Calu3 (cell line): ENCODE measurements at regions not wholly inside any gene's neighbourhood (a gene's known extent, or its start where the extent isn't known, plus 50 kb on each side); places are given as distances from the start of the nearest gene placed in this dataset.

Experiments
- BruUV-seq: library from RNA; stranded (reverse); fragments of 400-500 nt; replicated peaks from 2 replicates; lab custom pipeline; 2021; lab: Mats Ljungman, UMichigan
- CTCF ChIA-PET: fragments of 300-600 bp; sonication (Branson Sonifier 250); formaldehyde crosslinking; loops from one replicate; lab custom pipeline; 2022; ENCODE audit warnings: antibody characterized with exemption; lab: Charles Lee
- DNase-seq: peaks from one replicate; pipeline ENCODE4 v3.0.0; 2022
- H3K27ac Mint-ChIP-seq: one replicate; pipeline ENCODE4 v1.8.0; 2022; ENCODE audit warnings: mixed read lengths; ENCODE audit not compliant: unreplicated experiment
- H3K27me3 Mint-ChIP-seq: one replicate; pipeline ENCODE4 v1.8.0; 2022; ENCODE audit warnings: mixed read lengths; ENCODE audit not compliant: unreplicated experiment
- H3K36me3 Mint-ChIP-seq: one replicate; pipeline ENCODE4 v1.8.0; 2022; ENCODE audit warnings: mild to moderate bottlenecking, moderate library complexity, mixed read lengths; ENCODE audit not compliant: insufficient read depth, unreplicated experiment
- H3K4me1 Mint-ChIP-seq: one replicate; pipeline ENCODE4 v1.8.0; 2022; ENCODE audit warnings: mild to moderate bottlenecking, low read depth, mixed read lengths; ENCODE audit not compliant: unreplicated experiment
- H3K4me3 Mint-ChIP-seq: one replicate; pipeline ENCODE4 v1.8.0; 2022; ENCODE audit warnings: mild to moderate bottlenecking, low read depth, moderate library complexity, mixed read lengths; ENCODE audit not compliant: unreplicated experiment
- H3K9me3 Mint-ChIP-seq: one replicate; pipeline ENCODE4 v1.8.0; 2022; ENCODE audit warnings: low read depth, mixed read lengths; ENCODE audit not compliant: unreplicated experiment
- intact Hi-C: fragments of 100-400 bp; cut with micrococcal nuclease; formaldehyde crosslinking; loops from one replicate; pipeline ENCODE4 v1.10.0; 2022; ENCODE audit not compliant: unreplicated experiment
- TF ChIP-seq, protein P1 (sequence below): fragments of 200-600 bp; IDR thresholded peaks from one replicate; pipeline ENCODE4 v1.8.0; 2022; ENCODE audit warnings: antibody characterized with exemption; ENCODE audit not compliant: unreplicated experiment

- Mint-ChIP-seq H3K9me3 (no peaks in the 10 kb centered on the region), H3K27ac (no peak overlapping the region), H3K4me3 (no peak overlapping the region), H3K4me1 (no peaks in the 10 kb centered on the region), H3K36me3 (no peaks in the 10 kb centered on the region), H3K27me3 (peaks cover 15% of the 10 kb centered on the region)
- TF ChIP-seq, protein P1, sequence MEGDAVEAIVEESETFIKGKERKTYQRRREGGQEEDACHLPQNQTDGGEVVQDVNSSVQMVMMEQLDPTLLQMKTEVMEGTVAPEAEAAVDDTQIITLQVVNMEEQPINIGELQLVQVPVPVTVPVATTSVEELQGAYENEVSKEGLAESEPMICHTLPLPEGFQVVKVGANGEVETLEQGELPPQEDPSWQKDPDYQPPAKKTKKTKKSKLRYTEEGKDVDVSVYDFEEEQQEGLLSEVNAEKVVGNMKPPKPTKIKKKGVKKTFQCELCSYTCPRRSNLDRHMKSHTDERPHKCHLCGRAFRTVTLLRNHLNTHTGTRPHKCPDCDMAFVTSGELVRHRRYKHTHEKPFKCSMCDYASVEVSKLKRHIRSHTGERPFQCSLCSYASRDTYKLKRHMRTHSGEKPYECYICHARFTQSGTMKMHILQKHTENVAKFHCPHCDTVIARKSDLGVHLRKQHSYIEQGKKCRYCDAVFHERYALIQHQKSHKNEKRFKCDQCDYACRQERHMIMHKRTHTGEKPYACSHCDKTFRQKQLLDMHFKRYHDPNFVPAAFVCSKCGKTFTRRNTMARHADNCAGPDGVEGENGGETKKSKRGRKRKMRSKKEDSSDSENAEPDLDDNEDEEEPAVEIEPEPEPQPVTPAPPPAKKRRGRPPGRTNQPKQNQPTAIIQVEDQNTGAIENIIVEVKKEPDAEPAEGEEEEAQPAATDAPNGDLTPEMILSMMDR: no peak
- CTCF ChIA-PET: no interaction called here
- intact Hi-C loops: no loop called here
- no peak for DNase-seq
- no TSS peak for BruUV-seq
These were observed 167.0 kb upstream of the RPL34 start for GRCh38 chr4:108453366-108453765.

- no peak overlapping the region for H3K27ac Mint-ChIP-seq
- CTCF ChIA-PET: no interaction called here
These were observed 170.0 kb upstream of the RPL34 start for GRCh38 chr4:108450236-108450898.

DNA sequence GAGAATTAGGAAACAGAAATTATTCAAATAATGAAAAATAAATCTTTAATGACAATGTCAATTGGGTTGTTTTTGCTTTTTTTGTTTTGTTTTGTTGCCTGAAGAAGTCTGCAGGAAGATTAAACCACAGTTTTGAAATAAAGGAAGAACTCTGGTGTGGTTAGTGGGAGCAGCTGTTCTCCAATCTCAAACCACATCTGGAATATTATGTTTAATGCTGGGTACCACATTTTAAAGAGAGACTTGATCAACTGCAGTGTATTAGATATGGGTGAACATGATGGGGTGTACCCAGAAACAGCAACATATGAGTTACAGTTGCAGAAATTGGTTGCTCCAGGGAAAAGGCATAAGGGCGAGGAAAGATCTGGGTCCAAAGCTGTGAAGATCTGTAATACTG is 171.2 kb upstream of the RPL34 start:
- Mint-ChIP-seq H3K27me3 (no peaks in the 10 kb centered on the region), H3K4me1 (peaks cover 10% of the 10 kb centered on the region), H3K27ac (no peak overlapping the region), H3K9me3 (no peaks in the 10 kb centered on the region), H3K4me3 (no peak overlapping the region), H3K36me3 (no peaks in the 10 kb centered on the region)
- TF ChIP-seq, protein P1: no peak
- DNase-seq: no peak
- no TSS peak for BruUV-seq
- CTCF ChIA-PET: no interaction called here
- intact Hi-C loops: no loop called here

More at GRCh38 chr4:108450236-108450898, 170.0 kb upstream of the RPL34 start:
- no peaks in the 10 kb centered on the region for H3K36me3 Mint-ChIP-seq
- no TSS peak for BruUV-seq
- peaks cover 10% of the 10 kb centered on the region for H3K27me3 Mint-ChIP-seq
- intact Hi-C loops: no loop called here
- H3K9me3 Mint-ChIP-seq: no peaks in the 10 kb centered on the region
- no peak for DNase-seq
- TF ChIP-seq, protein P1: no peak
- H3K4me1 Mint-ChIP-seq: peaks cover 10% of the 10 kb centered on the region
- H3K4me3 Mint-ChIP-seq: no peak overlapping the region

GRCh38 chr4:108446556-108446955 is 173.8 kb upstream of the RPL34 start:
- DNase-seq: peak; percentile 12
- H3K36me3 Mint-ChIP-seq: no peaks in the 10 kb centered on the region
- H3K27me3 Mint-ChIP-seq: no peaks in the 10 kb centered on the region
- H3K9me3 Mint-ChIP-seq: no peaks in the 10 kb centered on the region
- TF ChIP-seq, protein P1: no peak
- BruUV-seq: no TSS peak
- peaks cover 10% of the 10 kb centered on the region for H3K4me1 Mint-ChIP-seq
- no peak overlapping the region for H3K27ac Mint-ChIP-seq
- no peak overlapping the region for H3K4me3 Mint-ChIP-seq
- CTCF ChIA-PET: interaction anchor here (0.5 kb wide), 1 partner anchor 451 kb away, joined by 4 read pairs; no protein-coding TSS in a partner anchor
- intact Hi-C loops: no loop called here
